Loucy (cell line): ENCODE measurements at regions not wholly inside any gene's neighbourhood (a gene's known extent, or its start where the extent isn't known, plus 50 kb on each side); places are given as distances from the start of the nearest gene placed in this dataset.

Experiments
- H2AFZ ChIP-seq: fragments of 200-600 bp; sonication (generic); 2 replicates; pipeline ENCODE4 v1.6.0; 2016; ENCODE audit warnings: antibody characterized with exemption, mild to moderate bottlenecking, low read length, moderate library complexity
- H3F3A ChIP-seq: fragments of 200-600 bp; 2 replicates; pipeline ENCODE4 v1.6.0; 2016; ENCODE audit warnings: antibody characterized with exemption, low read depth, mild to moderate bottlenecking
- H3K27me3 ChIP-seq: fragments of 200-600 bp; sonication (generic); 2 replicates; pipeline ENCODE4 v1.6.1; 2014; ENCODE audit warnings: low read length, mild to moderate bottlenecking; ENCODE audit not compliant: insufficient read depth, poor library complexity, severe bottlenecking
- H3K36me3 ChIP-seq: fragments of 200-600 bp; sonication (generic); 2 replicates; pipeline ENCODE4 v1.6.1; 2016; ENCODE audit warnings: low read length; ENCODE audit not compliant: insufficient read depth
- H3K4me1 ChIP-seq: fragments of 200-600 bp; sonication (generic); 2 replicates; pipeline ENCODE4 v1.5.1; 2014; ENCODE audit warnings: low read length, mild to moderate bottlenecking; ENCODE audit not compliant: insufficient read depth, poor library complexity, severe bottlenecking
- H3K4me2 ChIP-seq: fragments of 200-600 bp; sonication (generic); 2 replicates; pipeline ENCODE4 v1.6.0; 2014; ENCODE audit warnings: antibody characterized with exemption, low read length, low read depth, mild to moderate bottlenecking; ENCODE audit not compliant: poor library complexity, severe bottlenecking
- H3K4me3 ChIP-seq: fragments of 200-600 bp; sonication (generic); 2 replicates; pipeline ENCODE4 v1.5.1; 2014; ENCODE audit warnings: low read length, mild to moderate bottlenecking, mixed read lengths; ENCODE audit not compliant: poor library complexity, severe bottlenecking
- H3K79me2 ChIP-seq: fragments of 200-600 bp; sonication (generic); 2 replicates; pipeline ENCODE4 v1.6.1; 2014; ENCODE audit warnings: low read length; ENCODE audit not compliant: insufficient read depth
- H3K9ac ChIP-seq: fragments of 200-600 bp; sonication (generic); 2 replicates; pipeline ENCODE4 v1.6.0; 2014; ENCODE audit warnings: mild to moderate bottlenecking, low read depth, low read length, moderate library complexity; ENCODE audit not compliant: poor library complexity, severe bottlenecking
- H3K9me2 ChIP-seq: fragments of 200-600 bp; sonication (generic); replicated peaks from 2 replicates; pipeline ENCODE4 v1.6.1; 2016; ENCODE audit warnings: low read depth, low read length, mixed read lengths
- H3K9me3 ChIP-seq: fragments of 200-600 bp; sonication (generic); 2 replicates; pipeline ENCODE4 v1.6.1; 2014; ENCODE audit warnings: mild to moderate bottlenecking, antibody characterized with exemption, low read length, low read depth; ENCODE audit not compliant: insufficient read depth
- H4K20me1 ChIP-seq: fragments of 200-600 bp; sonication (generic); 2 replicates; pipeline ENCODE4 v1.6.0; 2014; ENCODE audit warnings: antibody characterized with exemption, low read length, mild to moderate bottlenecking; ENCODE audit not compliant: insufficient read depth, poor library complexity, severe bottlenecking
- EZH2phosphoT487 ChIP-seq: fragments of 200-600 bp; IDR thresholded peaks from 2 replicates; pipeline ENCODE4 v1.6.1; 2018; ENCODE audit warnings: antibody characterized with exemption, mild to moderate bottlenecking, moderate library complexity, borderline replicate concordance
- TF ChIP-seq, protein P1 (sequence below): fragments of 200-600 bp; sonication (generic); conservative IDR thresholded peaks from 2 replicates; pipeline ENCODE4 v1.5.1; 2014; ENCODE audit warnings: mild to moderate bottlenecking, antibody characterized with exemption, low read length

- H3K4me3 ChIP-seq: no peak overlapping the region
- H2AFZ ChIP-seq: no peak overlapping the region
- TF ChIP-seq, protein P1, sequence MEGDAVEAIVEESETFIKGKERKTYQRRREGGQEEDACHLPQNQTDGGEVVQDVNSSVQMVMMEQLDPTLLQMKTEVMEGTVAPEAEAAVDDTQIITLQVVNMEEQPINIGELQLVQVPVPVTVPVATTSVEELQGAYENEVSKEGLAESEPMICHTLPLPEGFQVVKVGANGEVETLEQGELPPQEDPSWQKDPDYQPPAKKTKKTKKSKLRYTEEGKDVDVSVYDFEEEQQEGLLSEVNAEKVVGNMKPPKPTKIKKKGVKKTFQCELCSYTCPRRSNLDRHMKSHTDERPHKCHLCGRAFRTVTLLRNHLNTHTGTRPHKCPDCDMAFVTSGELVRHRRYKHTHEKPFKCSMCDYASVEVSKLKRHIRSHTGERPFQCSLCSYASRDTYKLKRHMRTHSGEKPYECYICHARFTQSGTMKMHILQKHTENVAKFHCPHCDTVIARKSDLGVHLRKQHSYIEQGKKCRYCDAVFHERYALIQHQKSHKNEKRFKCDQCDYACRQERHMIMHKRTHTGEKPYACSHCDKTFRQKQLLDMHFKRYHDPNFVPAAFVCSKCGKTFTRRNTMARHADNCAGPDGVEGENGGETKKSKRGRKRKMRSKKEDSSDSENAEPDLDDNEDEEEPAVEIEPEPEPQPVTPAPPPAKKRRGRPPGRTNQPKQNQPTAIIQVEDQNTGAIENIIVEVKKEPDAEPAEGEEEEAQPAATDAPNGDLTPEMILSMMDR: no peak
- no peak for TF ChIP-seq EZH2phosphoT487
- no peaks in the 10 kb centered on the region for H3F3A ChIP-seq
- H4K20me1 ChIP-seq: no peaks in the 10 kb centered on the region
- H3K9me2 ChIP-seq: no peaks in the 10 kb centered on the region
- H3K4me1 ChIP-seq: no peaks in the 10 kb centered on the region
- no peaks in the 10 kb centered on the region for H3K79me2 ChIP-seq
- H3K9me3 ChIP-seq: no peaks in the 10 kb centered on the region
- no peaks in the 10 kb centered on the region for H3K36me3 ChIP-seq
- no peaks in the 10 kb centered on the region for H3K27me3 ChIP-seq
- no peak overlapping the region for H3K9ac ChIP-seq
- no peak overlapping the region for H3K4me2 ChIP-seq
Observed at GRCh38 chr1:163876546-163876945, 554.8 kb downstream of the NUF2 start.

GRCh38 chr1:163877016-163877415 lies 555.3 kb downstream of the NUF2 start:
- no peak overlapping the region for H2AFZ ChIP-seq
- no peaks in the 10 kb centered on the region for H3K4me1 ChIP-seq
- H3K4me3 ChIP-seq: no peak overlapping the region
- H3K27me3 ChIP-seq: no peaks in the 10 kb centered on the region
- no peak overlapping the region for H3K4me2 ChIP-seq
- H3K9me3 ChIP-seq: no peaks in the 10 kb centered on the region
- TF ChIP-seq, protein P1: no peak
- no peak for TF ChIP-seq EZH2phosphoT487
- no peaks in the 10 kb centered on the region for H3K36me3 ChIP-seq
- H4K20me1 ChIP-seq: no peaks in the 10 kb centered on the region
- H3K9me2 ChIP-seq: no peaks in the 10 kb centered on the region
- no peaks in the 10 kb centered on the region for H3K79me2 ChIP-seq
- no peak overlapping the region for H3K9ac ChIP-seq
- H3F3A ChIP-seq: no peaks in the 10 kb centered on the region

DNA sequence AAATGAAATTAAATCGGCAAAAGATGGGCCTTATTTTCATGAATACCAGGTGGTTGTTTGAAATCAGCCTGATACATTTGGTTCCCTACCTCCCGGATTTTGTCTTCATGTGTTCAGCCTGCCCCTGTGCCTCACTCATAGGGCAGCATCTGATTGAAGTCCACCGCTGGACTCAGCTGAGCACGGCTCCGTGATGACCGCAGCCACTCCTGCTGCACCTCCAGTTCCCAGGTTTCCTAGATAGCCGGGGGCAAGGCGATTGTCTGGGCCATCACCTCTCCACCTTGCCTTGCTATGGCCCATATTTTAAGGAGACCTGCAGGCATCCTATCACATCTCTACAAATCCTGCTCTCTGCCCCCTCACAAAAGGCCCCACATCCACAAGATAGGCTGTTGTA lies 563.8 kb downstream of the NUF2 start:
- Histone ChIP-seq H3K9me2 (no peaks in the 10 kb centered on the region), H3K36me3 (no peaks in the 10 kb centered on the region), H3K9me3 (no peaks in the 10 kb centered on the region), H3K4me2 (no peak overlapping the region), H3K4me3 (no peak overlapping the region), H2AFZ (no peak overlapping the region), H3K27me3 (no peaks in the 10 kb centered on the region), H3K9ac (no peak overlapping the region), H3K79me2 (no peaks in the 10 kb centered on the region), H4K20me1 (no peaks in the 10 kb centered on the region), H3F3A (no peaks in the 10 kb centered on the region), H3K4me1 (no peaks in the 10 kb centered on the region)
- TF ChIP-seq EZH2phosphoT487: no peak
- TF ChIP-seq, protein P1: no peak
